Liver (tissue), 8 donors: ENCODE measurements at regions not wholly inside any gene's neighbourhood (a gene's known extent, or its start where the extent isn't known, plus 50 kb on each side); places are given as distances from the start of the nearest gene placed in this dataset.

Experiments
- DNase-seq: peaks from one replicate; pipeline ENCODE4 v3.0.0-alpha.2; 2017; ENCODE audit warnings: low spot score
- H3K27ac ChIP-seq, 2 donors: one replicate each; pipeline ENCODE4 v1.7.0; 2013; ENCODE audit warnings: inconsistent platforms in 2 of 2, low read length in 2 of 2, control low read depth in 1 of 2, low read depth in 1 of 2, mild to moderate bottlenecking in 1 of 2
- H3K27me3 ChIP-seq, 4 donors: one replicate each; pipeline versions ENCODE4 v1.6.1 to v1.7.0; 2013; ENCODE audit warnings: low read length in 3 of 4, inconsistent platforms in 1 of 4, mild to moderate bottlenecking in 1 of 4, moderate library complexity in 1 of 4; ENCODE audit not compliant: control insufficient read depth in 4 of 4, insufficient read depth in 4 of 4
- H3K36me3 ChIP-seq, 4 donors: one replicate each; pipeline versions ENCODE4 v1.6.1 to v1.7.0; 2013; ENCODE audit warnings: low read length in 3 of 4, mild to moderate bottlenecking in 3 of 4, low read depth in 1 of 4, moderate library complexity in 1 of 4; ENCODE audit not compliant: control insufficient read depth in 4 of 4, insufficient read depth in 3 of 4
- H3K4me1 ChIP-seq, 4 donors: one replicate each; pipeline versions ENCODE4 v1.6.1 to v1.7.0; 2013; ENCODE audit warnings: low read length in 3 of 4, mild to moderate bottlenecking in 3 of 4, moderate library complexity in 1 of 4; ENCODE audit not compliant: control insufficient read depth in 4 of 4, insufficient read depth in 4 of 4
- H3K4me3 ChIP-seq, 3 donors: one replicate each; pipeline versions ENCODE4 v1.6.1 to v1.7.0; 2013; ENCODE audit warnings: low read length in 3 of 3, control low read depth in 1 of 3, low read depth in 1 of 3, mild to moderate bottlenecking in 1 of 3
- H3K9ac ChIP-seq, 2 donors: one replicate each; pipeline ENCODE4 v1.7.0; 2013; ENCODE audit warnings: low read length in 2 of 2, mild to moderate bottlenecking in 2 of 2, moderate library complexity in 2 of 2, control low read depth in 1 of 2, low read depth in 1 of 2
- H3K9me3 ChIP-seq, 4 donors: one replicate each; pipeline versions ENCODE4 v1.6.1 to v1.7.0; 2013; ENCODE audit warnings: low read length in 3 of 4; ENCODE audit not compliant: control insufficient read depth in 4 of 4
- EGR1 ChIP-seq, 2 donors: IDR thresholded peaks; 2 replicates each; pipeline ENCODE4 v1.6.1; 2016 to 2018; ENCODE audit warnings: antibody characterized with exemption in 2 of 2, low read depth in 2 of 2
- FOXA1 ChIP-seq: IDR thresholded peaks from 2 replicates; pipeline ENCODE4 v1.6.1; 2016; ENCODE audit warnings: antibody characterized with exemption
- FOXA2 ChIP-seq: IDR thresholded peaks from 2 replicates; pipeline ENCODE4 v1.6.1; 2016; ENCODE audit warnings: antibody characterized with exemption
- GABPA ChIP-seq, 2 donors: IDR thresholded peaks in 1 of 2; conservative IDR thresholded peaks in 1 of 2; 2 replicates each; pipeline ENCODE4 v1.6.1; 2016; ENCODE audit warnings: antibody characterized with exemption in 2 of 2, mild to moderate bottlenecking in 1 of 2, moderate library complexity in 1 of 2
- HNF4A ChIP-seq, 2 donors: conservative IDR thresholded peaks; 2 replicates each; pipeline ENCODE4 v1.6.1; 2016; ENCODE audit warnings: antibody characterized with exemption in 2 of 2, mild to moderate bottlenecking in 2 of 2
- HNF4G ChIP-seq: IDR thresholded peaks from 2 replicates; pipeline ENCODE4 v1.6.1; 2016; ENCODE audit warnings: antibody characterized with exemption
- JUND ChIP-seq, 2 donors: IDR thresholded peaks; 2 replicates each; pipeline ENCODE4 v1.6.1; 2016; ENCODE audit warnings: antibody characterized with exemption in 2 of 2
- NR2F2 ChIP-seq: IDR thresholded peaks from 2 replicates; pipeline ENCODE4 v1.6.1; 2016; ENCODE audit warnings: antibody characterized with exemption
- RAD21 ChIP-seq, 2 donors: IDR thresholded peaks; 2 replicates each; pipeline ENCODE4 v1.6.1; 2016; ENCODE audit warnings: antibody characterized with exemption in 2 of 2, mild to moderate bottlenecking in 2 of 2
- RXRA ChIP-seq, 2 donors: IDR thresholded peaks; 2 replicates each; pipeline ENCODE4 v1.6.1; 2017 to 2018; ENCODE audit warnings: antibody characterized with exemption in 2 of 2, mild to moderate bottlenecking in 1 of 2
- SP1 ChIP-seq: IDR thresholded peaks from 2 replicates; pipeline ENCODE4 v1.6.1; 2018; ENCODE audit warnings: antibody characterized with exemption, mild to moderate bottlenecking
- TAF1 ChIP-seq: conservative IDR thresholded peaks from 2 replicates; pipeline ENCODE4 v1.6.1; 2016; ENCODE audit warnings: antibody characterized with exemption, mild to moderate bottlenecking
- WGBS: extraction: QIAGEN DNeasy Blood & Tissue Kit; methylation state at CpG from one replicate; pipeline ENCODE4 v1.1.7; 2013; 5-methylcytosine and 5-hydroxymethylcytosine counted together
- TF ChIP-seq, protein P1 (sequence below): fragments of 150-350 bp; IDR thresholded peaks from 2 replicates; pipeline ENCODE4 v1.5.1; 2017; ENCODE audit warnings: improper control_type of control experiment, low read depth, low read length; ENCODE audit not compliant: missing input control
- TF ChIP-seq, protein P2 (sequence below): IDR thresholded peaks from 2 replicates; pipeline ENCODE4 v1.6.1; 2016; ENCODE audit warnings: antibody characterized with exemption
- TF ChIP-seq, protein P3 (sequence below): IDR thresholded peaks from 2 replicates; pipeline ENCODE4 v1.6.1; 2016; ENCODE audit warnings: antibody characterized with exemption
- TF ChIP-seq, protein P4 (sequence below): IDR thresholded peaks from 2 replicates; pipeline ENCODE4 v1.6.1; 2016; ENCODE audit warnings: antibody characterized with exemption
- TF ChIP-seq, protein P5 (sequence below): IDR thresholded peaks from 2 replicates; pipeline ENCODE4 v1.6.1; 2016; ENCODE audit warnings: antibody characterized with exemption, mild to moderate bottlenecking
- donor health status: healthy.
- donor health status: healthy.
- donor health status: healthy.
- donor health status: healthy.
- donor health status: healthy.

DNA sequence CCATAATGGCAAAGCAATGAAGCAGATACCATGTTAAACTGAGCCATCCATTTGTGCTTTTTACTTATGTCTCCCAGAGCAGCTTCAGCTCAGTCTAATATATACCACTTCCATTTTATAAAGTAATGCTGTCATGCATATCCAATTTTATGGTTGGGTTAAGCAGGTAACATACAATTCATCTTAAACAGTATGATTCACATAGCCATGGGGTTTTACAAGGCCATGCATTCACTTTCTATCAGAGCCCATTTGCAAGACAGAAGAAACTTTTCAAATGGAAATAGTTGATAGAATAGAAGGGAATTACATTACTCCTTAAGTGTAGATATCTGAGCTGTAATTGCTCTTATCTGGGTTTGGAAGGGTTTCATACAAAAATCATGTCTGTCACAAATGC lies 580.5 kb upstream of the CXADR start:
- H3K27me3 ChIP-seq, result no peaks in the 10 kb centered on the region
- no peak for DNase-seq
- no peak overlapping the region for H3K9ac ChIP-seq
- H3K27ac ChIP-seq, result no peak overlapping the region
- H3K4me3 ChIP-seq, result no peak overlapping the region
- no peaks in the 10 kb centered on the region for H3K36me3 ChIP-seq
- H3K9me3 ChIP-seq, result no peaks in the 10 kb centered on the region
- no peak for TF ChIP-seq GABPA (IDR thresholded peaks at IDR 0.05 in 1 of 2, conservative IDR thresholded peaks at IDR 0.05 in 1 of 2)
- no peaks in the 10 kb centered on the region for H3K4me1 ChIP-seq

DNA sequence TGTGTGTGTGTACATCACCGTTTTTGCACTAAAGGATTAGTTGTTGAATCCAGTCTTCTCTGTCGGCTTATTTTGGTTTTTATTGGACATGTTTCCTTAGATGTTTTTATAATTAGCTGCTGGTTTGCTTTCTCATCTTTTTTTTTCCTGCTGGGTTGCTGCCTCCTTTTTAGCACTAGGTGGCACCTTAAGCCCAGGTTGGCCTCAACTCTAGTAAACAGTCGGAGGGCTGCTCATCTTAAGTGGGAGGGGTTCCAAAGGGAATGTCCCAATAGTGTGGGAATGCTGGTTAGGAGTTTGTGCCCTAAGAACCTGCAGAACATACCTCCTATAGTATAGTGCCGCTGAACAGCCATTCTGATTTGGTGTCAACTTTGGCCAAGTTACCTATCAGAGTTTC lies 570.1 kb upstream of the CXADR start:
- no peak for DNase-seq
- H3K9me3 ChIP-seq, result no peaks in the 10 kb centered on the region
- H3K4me1 ChIP-seq, result no peaks in the 10 kb centered on the region
- WGBS, result 49% methylated on average over 4 of the region's 4 CpGs
- H3K27ac ChIP-seq, result no peak overlapping the region
- H3K9ac ChIP-seq, result no peak overlapping the region
- no peaks in the 10 kb centered on the region for H3K27me3 ChIP-seq
- no peak overlapping the region for H3K4me3 ChIP-seq
- no peaks in the 10 kb centered on the region for H3K36me3 ChIP-seq
- TF ChIP-seq RXRA (IDR thresholded peaks at IDR 0.05) (no peak), GABPA (IDR thresholded peaks at IDR 0.05 in 1 of 2, conservative IDR thresholded peaks at IDR 0.05 in 1 of 2) (no peak), FOXA1 (no peak), RAD21 (IDR thresholded peaks at IDR 0.05) (peak; percentile 80 to 89)
- TF ChIP-seq, protein P1, sequence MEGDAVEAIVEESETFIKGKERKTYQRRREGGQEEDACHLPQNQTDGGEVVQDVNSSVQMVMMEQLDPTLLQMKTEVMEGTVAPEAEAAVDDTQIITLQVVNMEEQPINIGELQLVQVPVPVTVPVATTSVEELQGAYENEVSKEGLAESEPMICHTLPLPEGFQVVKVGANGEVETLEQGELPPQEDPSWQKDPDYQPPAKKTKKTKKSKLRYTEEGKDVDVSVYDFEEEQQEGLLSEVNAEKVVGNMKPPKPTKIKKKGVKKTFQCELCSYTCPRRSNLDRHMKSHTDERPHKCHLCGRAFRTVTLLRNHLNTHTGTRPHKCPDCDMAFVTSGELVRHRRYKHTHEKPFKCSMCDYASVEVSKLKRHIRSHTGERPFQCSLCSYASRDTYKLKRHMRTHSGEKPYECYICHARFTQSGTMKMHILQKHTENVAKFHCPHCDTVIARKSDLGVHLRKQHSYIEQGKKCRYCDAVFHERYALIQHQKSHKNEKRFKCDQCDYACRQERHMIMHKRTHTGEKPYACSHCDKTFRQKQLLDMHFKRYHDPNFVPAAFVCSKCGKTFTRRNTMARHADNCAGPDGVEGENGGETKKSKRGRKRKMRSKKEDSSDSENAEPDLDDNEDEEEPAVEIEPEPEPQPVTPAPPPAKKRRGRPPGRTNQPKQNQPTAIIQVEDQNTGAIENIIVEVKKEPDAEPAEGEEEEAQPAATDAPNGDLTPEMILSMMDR, result peak; percentile 60

DNA sequence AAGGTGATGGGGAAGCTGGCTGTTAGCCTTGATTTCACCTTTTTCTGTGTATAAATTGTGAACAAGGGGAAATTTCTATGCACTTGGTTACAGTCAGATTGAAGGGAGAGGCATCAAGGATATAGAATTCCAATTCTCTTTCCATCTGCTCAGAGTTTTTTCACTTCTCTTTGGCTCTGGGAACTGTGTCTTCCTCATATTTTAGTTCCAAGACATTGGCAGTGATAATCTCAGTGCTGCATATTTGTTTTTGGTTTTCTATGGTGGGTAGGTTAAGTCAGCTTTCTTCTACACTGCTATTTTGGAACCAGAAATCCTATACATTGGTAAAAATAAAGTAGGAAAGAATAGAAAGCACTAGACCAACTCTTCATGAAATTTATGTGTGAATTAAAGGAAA lies 569.6 kb upstream of the CXADR start:
- Histone ChIP-seq H3K9ac (no peak overlapping the region), H3K4me3 (no peak overlapping the region), H3K4me1 (no peaks in the 10 kb centered on the region), H3K9me3 (no peaks in the 10 kb centered on the region), H3K27ac (no peak overlapping the region), H3K27me3 (no peaks in the 10 kb centered on the region), H3K36me3 (no peaks in the 10 kb centered on the region)
- no peak for TF ChIP-seq EGR1 (IDR thresholded peaks at IDR 0.05; ENCODE audit: low read depth in 2 of 2)
- no peak for TF ChIP-seq JUND (IDR thresholded peaks at IDR 0.05)
- TF ChIP-seq, protein P2, sequence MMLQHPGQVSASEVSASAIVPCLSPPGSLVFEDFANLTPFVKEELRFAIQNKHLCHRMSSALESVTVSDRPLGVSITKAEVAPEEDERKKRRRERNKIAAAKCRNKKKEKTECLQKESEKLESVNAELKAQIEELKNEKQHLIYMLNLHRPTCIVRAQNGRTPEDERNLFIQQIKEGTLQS, result no peak
- TF ChIP-seq RAD21 (IDR thresholded peaks at IDR 0.05), result no peak
- no peak for TF ChIP-seq FOXA1
- TF ChIP-seq HNF4A (conservative IDR thresholded peaks at IDR 0.05), result no peak
- no peak for TF ChIP-seq GABPA (IDR thresholded peaks at IDR 0.05 in 1 of 2, conservative IDR thresholded peaks at IDR 0.05 in 1 of 2)
- TF ChIP-seq, protein P3, sequence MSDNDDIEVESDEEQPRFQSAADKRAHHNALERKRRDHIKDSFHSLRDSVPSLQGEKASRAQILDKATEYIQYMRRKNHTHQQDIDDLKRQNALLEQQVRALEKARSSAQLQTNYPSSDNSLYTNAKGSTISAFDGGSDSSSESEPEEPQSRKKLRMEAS, result no peak
- no peak for TF ChIP-seq SP1
- no peak for TF ChIP-seq RXRA (IDR thresholded peaks at IDR 0.05)
- TF ChIP-seq, protein P4, sequence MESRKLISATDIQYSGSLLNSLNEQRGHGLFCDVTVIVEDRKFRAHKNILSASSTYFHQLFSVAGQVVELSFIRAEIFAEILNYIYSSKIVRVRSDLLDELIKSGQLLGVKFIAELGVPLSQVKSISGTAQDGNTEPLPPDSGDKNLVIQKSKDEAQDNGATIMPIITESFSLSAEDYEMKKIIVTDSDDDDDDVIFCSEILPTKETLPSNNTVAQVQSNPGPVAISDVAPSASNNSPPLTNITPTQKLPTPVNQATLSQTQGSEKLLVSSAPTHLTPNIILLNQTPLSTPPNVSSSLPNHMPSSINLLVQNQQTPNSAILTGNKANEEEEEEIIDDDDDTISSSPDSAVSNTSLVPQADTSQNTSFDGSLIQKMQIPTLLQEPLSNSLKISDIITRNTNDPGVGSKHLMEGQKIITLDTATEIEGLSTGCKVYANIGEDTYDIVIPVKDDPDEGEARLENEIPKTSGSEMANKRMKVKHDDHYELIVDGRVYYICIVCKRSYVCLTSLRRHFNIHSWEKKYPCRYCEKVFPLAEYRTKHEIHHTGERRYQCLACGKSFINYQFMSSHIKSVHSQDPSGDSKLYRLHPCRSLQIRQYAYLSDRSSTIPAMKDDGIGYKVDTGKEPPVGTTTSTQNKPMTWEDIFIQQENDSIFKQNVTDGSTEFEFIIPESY, result no peak
- TF ChIP-seq HNF4G, result no peak
- TF ChIP-seq NR2F2, result no peak
- TF ChIP-seq, protein P5, sequence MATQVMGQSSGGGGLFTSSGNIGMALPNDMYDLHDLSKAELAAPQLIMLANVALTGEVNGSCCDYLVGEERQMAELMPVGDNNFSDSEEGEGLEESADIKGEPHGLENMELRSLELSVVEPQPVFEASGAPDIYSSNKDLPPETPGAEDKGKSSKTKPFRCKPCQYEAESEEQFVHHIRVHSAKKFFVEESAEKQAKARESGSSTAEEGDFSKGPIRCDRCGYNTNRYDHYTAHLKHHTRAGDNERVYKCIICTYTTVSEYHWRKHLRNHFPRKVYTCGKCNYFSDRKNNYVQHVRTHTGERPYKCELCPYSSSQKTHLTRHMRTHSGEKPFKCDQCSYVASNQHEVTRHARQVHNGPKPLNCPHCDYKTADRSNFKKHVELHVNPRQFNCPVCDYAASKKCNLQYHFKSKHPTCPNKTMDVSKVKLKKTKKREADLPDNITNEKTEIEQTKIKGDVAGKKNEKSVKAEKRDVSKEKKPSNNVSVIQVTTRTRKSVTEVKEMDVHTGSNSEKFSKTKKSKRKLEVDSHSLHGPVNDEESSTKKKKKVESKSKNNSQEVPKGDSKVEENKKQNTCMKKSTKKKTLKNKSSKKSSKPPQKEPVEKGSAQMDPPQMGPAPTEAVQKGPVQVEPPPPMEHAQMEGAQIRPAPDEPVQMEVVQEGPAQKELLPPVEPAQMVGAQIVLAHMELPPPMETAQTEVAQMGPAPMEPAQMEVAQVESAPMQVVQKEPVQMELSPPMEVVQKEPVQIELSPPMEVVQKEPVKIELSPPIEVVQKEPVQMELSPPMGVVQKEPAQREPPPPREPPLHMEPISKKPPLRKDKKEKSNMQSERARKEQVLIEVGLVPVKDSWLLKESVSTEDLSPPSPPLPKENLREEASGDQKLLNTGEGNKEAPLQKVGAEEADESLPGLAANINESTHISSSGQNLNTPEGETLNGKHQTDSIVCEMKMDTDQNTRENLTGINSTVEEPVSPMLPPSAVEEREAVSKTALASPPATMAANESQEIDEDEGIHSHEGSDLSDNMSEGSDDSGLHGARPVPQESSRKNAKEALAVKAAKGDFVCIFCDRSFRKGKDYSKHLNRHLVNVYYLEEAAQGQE, result no peak
- TF ChIP-seq FOXA2, result no peak
- TF ChIP-seq TAF1, result no peak
- DNase-seq, result no peak
